NCI-H146 (cell line): ENCODE measurements at regions not wholly inside any gene's neighbourhood (a gene's known extent, or its start where the extent isn't known, plus 50 kb on each side); places are given as distances from the start of the nearest gene placed in this dataset.
A peak's percentile ranks its signal among the peaks of the same experiment; 100 is the strongest.
"Not testable (repeated sequence)": the region's sequence is repeated elsewhere in the genome, so short reads cannot be mapped to it uniquely, and the experiment has no call there.

ENCODE experiments used
- DNase-seq: peaks from one replicate; lab custom pipeline; 2025; lab: John Stamatoyannopoulos, UW

DNA sequence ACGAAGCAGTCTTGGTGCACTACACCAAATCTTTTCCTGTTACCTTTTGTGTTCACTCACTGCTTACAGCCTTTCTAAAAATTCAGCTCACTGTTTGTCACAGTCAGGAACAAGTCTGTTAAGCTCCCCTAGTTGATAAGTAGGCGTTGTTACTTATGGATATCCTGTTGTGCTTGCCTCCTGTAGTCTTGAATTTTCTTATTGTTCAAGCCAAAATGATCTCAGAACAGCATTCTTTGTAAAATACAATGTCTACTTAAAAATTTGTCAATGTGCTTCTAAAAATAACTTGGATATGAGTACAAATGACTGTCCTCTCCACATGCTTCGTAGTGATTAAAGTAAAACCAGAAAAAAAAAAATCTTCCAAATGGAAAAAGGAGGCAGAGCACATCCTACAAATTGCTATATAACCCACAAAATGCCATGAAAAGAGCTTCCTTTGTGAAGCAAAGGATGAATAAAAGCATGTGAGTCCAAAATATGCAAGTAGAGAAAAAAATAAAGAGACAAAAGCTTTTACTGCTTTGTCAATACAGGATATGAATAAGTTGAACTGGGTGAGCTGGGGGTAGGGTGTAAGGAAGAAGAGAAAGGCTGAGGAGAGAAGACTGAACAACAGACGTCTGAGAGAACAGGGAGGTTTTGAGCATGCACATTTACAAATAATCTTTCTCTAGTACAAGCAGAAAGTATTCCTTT, 228.9 kb upstream of the ADGRL4 start:
- DNase-seq = peak; percentile 5

DNA sequence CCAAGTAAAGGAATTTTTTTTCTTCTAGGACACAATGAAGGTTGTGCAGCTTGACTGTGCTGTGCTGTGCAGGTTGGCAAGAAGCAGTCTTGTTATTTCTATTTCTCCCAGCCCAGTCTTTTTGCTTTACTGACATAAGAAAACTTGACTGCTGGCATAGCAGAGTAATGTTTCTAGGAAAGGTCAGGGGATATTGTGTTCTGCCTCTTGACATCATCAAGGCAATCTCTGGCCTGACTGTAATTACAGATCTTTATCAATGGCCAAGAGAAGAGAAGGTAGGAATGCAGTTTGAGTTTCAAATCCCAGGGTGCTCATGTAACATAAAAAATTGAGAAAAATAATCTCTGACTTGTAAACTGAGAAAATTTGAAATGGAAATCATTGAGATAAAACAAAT, 226.3 kb upstream of the ADGRL4 start:
- DNase-seq = no peak

DNA sequence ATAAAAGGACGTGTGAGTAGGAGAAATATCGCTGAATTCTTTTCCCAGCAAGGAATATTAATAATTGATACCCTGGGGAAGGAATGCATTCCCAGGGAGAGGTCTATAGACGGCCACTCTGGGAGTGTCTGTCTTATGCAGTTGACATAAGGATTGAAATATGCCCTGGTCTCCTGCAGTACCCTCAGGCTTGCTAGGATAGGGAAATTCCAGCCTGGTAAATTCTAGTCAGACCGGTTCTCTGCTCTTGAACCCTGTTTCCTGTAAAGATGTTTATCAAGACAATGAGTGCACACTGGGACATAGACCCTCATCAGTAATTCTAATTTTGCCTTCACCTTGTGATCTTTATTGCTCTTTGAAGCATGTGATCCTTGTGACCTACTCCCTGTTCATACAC, 224.2 kb upstream of the ADGRL4 start:
- not testable (repeated sequence) for DNase-seq

GRCh38 chr1:79226963-79227362, 220.4 kb upstream of the ADGRL4 start:
- DNase-seq = no peak

DNA sequence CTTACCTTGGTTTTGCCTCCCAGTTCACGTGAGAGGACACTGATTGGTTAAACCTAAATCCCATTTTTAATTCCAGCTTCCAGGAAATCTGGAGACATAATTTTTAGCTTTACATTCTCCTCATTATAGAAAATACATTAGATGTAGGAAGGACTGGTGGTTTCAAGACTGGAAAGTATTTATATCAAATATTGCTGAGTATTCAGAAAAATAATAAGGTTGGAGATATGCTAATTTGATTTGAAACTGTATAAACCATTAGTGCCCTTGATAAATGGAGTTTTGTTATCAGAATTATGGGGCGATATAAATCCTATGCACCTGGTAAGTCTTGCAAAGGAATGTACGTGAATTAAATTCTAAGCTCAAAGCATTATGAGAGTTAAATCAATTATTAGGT, 218.0 kb upstream of the ADGRL4 start:
- no peak for DNase-seq

DNA sequence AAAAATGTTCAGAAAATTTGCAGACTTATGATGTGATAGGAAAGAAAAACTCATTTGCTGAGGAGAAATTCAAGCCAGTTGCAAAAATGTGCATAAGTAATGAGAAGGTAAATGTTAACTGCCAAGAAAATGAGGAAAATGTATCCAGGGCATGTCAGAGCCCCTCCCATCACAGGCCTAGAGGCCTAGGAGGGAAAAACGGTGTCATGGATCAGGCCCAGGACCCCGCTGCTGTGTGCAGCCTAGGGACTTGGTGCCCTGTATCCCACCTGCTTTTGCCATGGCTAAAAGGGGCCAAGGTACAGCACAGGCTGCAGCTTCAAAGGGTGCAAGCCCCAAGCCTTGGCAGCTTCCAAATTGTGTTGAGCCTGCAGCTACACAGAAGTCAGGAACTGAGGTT, 214.0 kb upstream of the ADGRL4 start:
- DNase-seq = no peak

GRCh38 chr1:79215311-79215710, 208.8 kb upstream of the ADGRL4 start:
- DNase-seq = no peak

DNA sequence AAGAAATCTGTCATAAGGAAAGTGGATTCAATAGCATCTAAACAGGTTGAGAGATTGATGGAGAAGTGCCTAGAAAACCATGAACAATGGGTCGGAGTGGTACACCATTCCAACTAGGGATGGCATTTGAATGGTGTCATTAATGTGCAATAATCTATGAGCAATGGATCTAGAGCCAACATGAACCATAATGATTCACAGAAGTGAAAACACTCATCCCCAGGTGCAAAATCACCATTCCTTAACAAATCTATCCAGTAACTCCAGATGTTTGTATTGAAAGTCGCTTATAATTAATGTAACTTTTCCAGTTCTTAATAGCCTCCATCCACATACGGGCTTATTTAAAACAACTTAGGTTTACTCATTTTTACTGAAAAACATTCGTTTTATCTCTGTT, 201.3 kb upstream of the ADGRL4 start:
- DNase-seq = no peak

DNA sequence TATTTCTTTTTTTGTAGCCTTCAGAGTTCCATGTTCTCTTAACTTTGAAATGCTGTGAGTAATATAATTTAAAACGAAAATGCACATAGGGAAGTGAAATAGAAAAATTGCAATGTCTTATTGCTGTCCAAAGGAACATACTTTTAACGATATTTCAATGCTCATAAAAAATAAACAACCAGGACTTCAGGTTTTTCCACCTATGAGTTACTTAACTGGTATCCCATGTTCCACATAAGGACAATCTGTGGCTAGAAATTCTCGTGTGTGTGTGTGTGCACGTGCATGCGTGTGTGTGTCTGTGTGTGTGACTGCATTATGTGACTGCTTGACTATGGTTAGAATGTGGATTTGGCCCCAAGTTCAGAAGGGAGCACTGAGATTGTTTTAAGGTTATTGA, 200.8 kb upstream of the ADGRL4 start:
- no peak for DNase-seq

- no peak for DNase-seq
These were observed 198.4 kb upstream of the ADGRL4 start for GRCh38 chr1:79204779-79205479.

- DNase-seq = no peak
These were observed 192.3 kb upstream of the ADGRL4 start for GRCh38 chr1:79198832-79199231.

GRCh38 chr1:79197421-79197820, 190.9 kb upstream of the ADGRL4 start:
- no peak for DNase-seq

- no peak for DNase-seq
These were observed 189.7 kb upstream of the ADGRL4 start for GRCh38 chr1:79196211-79196610.

DNA sequence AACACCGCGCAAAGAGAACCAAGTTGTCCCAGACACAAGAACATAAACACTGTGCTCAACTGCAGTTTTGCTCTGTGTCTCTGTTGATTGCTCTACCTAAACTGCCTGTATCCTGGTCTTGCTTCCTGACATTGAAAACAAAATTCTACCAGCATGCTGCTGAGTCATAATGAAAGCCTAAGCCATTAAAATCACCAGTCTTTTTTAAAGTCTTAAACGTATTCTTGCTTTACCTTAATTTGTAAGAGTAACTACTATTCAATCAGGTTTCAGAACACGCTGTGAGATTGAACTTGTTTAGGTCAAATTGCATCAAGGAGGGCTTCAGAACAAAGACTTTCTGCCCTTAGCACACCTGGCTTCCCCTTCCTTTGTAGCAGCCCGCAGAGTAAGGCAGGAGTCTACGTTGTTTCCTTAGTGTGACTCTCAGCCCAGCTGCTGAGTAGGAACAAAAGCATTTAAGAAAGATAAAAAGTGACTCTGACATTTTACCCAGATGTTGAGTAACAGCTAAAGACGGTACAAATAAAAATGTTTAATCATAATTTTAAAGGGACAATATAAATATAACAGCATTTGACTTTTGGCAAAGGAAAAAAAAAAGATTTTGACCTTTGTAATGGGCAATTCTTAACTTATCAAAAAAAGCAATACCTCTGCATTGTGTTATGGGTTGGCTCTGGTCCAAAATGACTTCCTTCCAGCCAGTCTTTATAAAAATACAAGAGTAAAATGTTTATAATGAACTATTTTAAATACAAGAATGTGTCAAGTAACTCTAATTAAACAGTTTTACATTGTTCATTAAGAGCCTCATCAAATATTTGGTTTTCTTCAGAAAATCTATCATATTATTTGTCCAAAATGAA, 186.9 kb upstream of the ADGRL4 start:
- peak; percentile 48 for DNase-seq

DNA sequence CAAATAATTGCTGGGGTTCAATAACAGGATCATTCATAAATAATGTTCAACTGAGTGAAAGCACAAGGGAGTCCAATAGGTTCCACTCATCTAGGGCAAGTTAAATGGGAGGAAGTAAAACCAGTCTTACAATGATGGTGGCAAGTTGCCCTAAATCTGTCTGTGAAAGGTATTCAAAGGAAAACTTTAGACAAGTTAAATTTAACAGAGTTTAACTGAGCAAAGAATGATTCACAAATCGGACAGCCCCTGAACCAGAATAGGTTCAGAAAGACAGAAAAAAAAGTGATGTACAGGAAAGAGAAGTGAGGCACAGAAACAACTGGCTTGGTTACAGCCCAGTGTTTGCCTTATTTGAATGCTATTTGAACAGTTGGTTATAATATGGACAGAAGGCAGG, 183.5 kb upstream of the ADGRL4 start:
- DNase-seq = no peak

GRCh38 chr1:79188337-79188736, 181.8 kb upstream of the ADGRL4 start:
- DNase-seq = no peak

DNA sequence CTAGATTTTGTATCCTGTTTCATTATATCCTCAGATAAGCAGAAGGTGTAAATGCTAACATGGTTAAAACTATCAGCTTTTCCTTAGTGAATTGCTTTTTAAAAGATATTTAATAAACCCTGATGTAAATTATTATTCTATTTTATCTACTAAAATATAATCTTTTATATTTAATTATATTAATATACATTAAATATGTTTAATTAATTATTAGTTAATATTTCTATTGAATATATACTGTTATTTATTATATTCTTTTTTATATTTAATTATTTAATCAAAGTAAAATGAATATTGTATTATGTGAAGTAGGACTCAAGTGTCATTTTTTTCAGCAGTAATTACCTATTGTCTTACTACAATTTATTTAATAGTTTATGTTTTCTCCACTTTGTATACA, 179.7 kb upstream of the ADGRL4 start:
- DNase-seq = no peak

- no peak for DNase-seq
These were observed 171.3 kb upstream of the ADGRL4 start for GRCh38 chr1:79177844-79178243.

DNA sequence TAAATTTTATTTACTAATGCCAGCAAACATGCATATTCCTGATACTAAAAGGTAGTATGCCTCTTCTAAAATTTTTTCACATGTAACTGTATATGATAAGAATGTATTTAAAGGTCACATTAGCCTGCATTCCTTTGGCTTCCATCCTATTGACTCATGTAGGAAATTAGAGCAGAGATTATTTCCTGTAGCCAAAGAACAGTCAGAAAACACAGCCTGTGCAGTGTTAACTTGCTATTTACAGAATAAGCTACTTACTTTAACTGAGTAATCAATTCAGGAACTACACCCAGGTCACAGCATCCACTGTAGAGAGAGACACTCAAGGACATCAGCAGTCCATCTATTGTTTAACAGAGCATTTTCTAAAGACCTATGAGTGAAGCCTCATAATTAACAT, 154.5 kb upstream of the ADGRL4 start:
- no peak for DNase-seq

GRCh38 chr1:79155991-79156390, 149.5 kb upstream of the ADGRL4 start:
- no peak for DNase-seq

GRCh38 chr1:79151006-79151796, 144.7 kb upstream of the ADGRL4 start:
- no peak for DNase-seq

- no peak for DNase-seq
These were observed 144.0 kb upstream of the ADGRL4 start for GRCh38 chr1:79150576-79150975.
